Endothelial cell of umbilical vein (primary cell): ENCODE measurements at regions not wholly inside any gene's neighbourhood (a gene's known extent, or its start where the extent isn't known, plus 50 kb on each side); places are given as distances from the start of the nearest gene placed in this dataset.

Experiments used
- BruUV-seq: library from RNA; stranded (reverse); fragments of 400-500 nt; replicated peaks from 2 replicates; lab custom pipeline; 2021; lab: Mats Ljungman, UMichigan
- CTCF ChIA-PET: fragments of 300-600, 350-600 bp; sonication (Branson Sonifier 250); formaldehyde crosslinking; loops from one replicate; lab custom pipeline; 2021; ENCODE audit warnings: antibody characterized with exemption, inconsistent platforms; lab: Charles Lee
- POLR2A ChIA-PET: fragments of 300-600, 350-600 bp; sonication (Branson Sonifier 250); formaldehyde crosslinking; loops from one replicate; lab custom pipeline; 2021; ENCODE audit warnings: antibody characterized with exemption, inconsistent platforms; lab: Charles Lee
- DNase-seq: peaks from one replicate; pipeline ENCODE4 v3.0.0-alpha.2; 2011; ENCODE audit warnings: low read depth, low spot score
- FAIRE-seq: peaks from 2 replicates; lab custom pipeline; 2011; peaks lifted over from hg19 to GRCh38; lab: Jason Lieb, UNC
- H2AFZ ChIP-seq: 2 replicates; pipeline ENCODE4 v1.6.0; 2012; ENCODE audit warnings: low read depth, low read length, control low read depth, inconsistent platforms
- H3K27ac ChIP-seq: 2 replicates; pipeline ENCODE4 v1.5.1; 2011; ENCODE audit warnings: low read depth, mild to moderate bottlenecking, control low read depth, low read length, moderate library complexity; ENCODE audit not compliant: insufficient read depth
- H3K27me3 ChIP-seq, 2 experiments: 2 replicates each; pipeline versions ENCODE4 v1.6.0 to v1.6.1; 2011; ENCODE audit warnings: low read length in 2 of 2, mixed read lengths in 1 of 2; ENCODE audit not compliant: control insufficient read depth in 2 of 2, insufficient read depth in 2 of 2
- H3K36me3 ChIP-seq, 2 experiments: 2 replicates in 1 of 2; 3 replicates in 1 of 2; pipeline ENCODE4 v1.5.1; 2011; ENCODE audit warnings: low read length in 2 of 2, mild to moderate bottlenecking in 1 of 2, moderate library complexity in 1 of 2; ENCODE audit not compliant: control insufficient read depth in 2 of 2, insufficient read depth in 2 of 2; ENCODE audit errors: extremely low read depth in 1 of 2
- H3K4me1 ChIP-seq: 3 replicates; pipeline ENCODE4 v1.5.1; 2011; ENCODE audit warnings: mild to moderate bottlenecking, low read length; ENCODE audit not compliant: control insufficient read depth, insufficient read depth; ENCODE audit errors: extremely low read depth
- H3K4me2 ChIP-seq: 2 replicates; pipeline ENCODE4 v1.6.1; 2011; ENCODE audit warnings: low read length, control low read depth, mixed read lengths; ENCODE audit not compliant: insufficient read depth
- H3K4me3 ChIP-seq, 3 experiments: fragments of 200-600 bp in 1 of 3; sonication (generic), shearing (Covaris generic) in 1 of 3; replicated peaks in 1 of 3; 2 replicates each; pipeline ENCODE4 v1.5.1; 2011 to 2016; ENCODE audit warnings: control low read depth in 3 of 3, low read length in 3 of 3, mild to moderate bottlenecking in 2 of 3, inconsistent platforms in 1 of 3, low read depth in 1 of 3, moderate library complexity in 1 of 3; ENCODE audit not compliant: insufficient read depth in 1 of 3
- H3K79me2 ChIP-seq: 2 replicates; pipeline ENCODE4 v1.6.0; 2012; ENCODE audit warnings: low read length, inconsistent platforms; ENCODE audit not compliant: control insufficient read depth, insufficient read depth
- H3K9ac ChIP-seq: replicated peaks from 2 replicates; pipeline ENCODE3; 2011; ENCODE audit warnings: low read length, control low read depth; ENCODE audit not compliant: insufficient read depth; ENCODE audit errors: extremely low read depth
- H3K9me1 ChIP-seq: replicated peaks from 3 replicates; pipeline ENCODE4 v1.6.0; 2011; ENCODE audit warnings: mild to moderate bottlenecking, low read length; ENCODE audit not compliant: control insufficient read depth, insufficient read depth; ENCODE audit errors: extremely low read depth
- H3K9me3 ChIP-seq: replicated peaks from 2 replicates; pipeline ENCODE4 v1.5.1; 2012; ENCODE audit warnings: low read length, inconsistent platforms; ENCODE audit not compliant: control insufficient read depth, insufficient read depth
- H4K20me1 ChIP-seq: replicated peaks from 2 replicates; pipeline ENCODE3; 2011; ENCODE audit warnings: mild to moderate bottlenecking, low read length; ENCODE audit not compliant: control insufficient read depth, insufficient read depth; ENCODE audit errors: extremely low read depth
- EZH2 ChIP-seq: IDR thresholded peaks from 2 replicates; pipeline ENCODE4 v1.6.1; 2012; ENCODE audit warnings: borderline replicate concordance, low read depth, mild to moderate bottlenecking, moderate library complexity, low read length, inconsistent platforms; ENCODE audit not compliant: severe bottlenecking
- FOS ChIP-seq: IDR thresholded peaks from 2 replicates; pipeline ENCODE4 v1.6.1; 2011; ENCODE audit warnings: mild to moderate bottlenecking, low read length, moderate library complexity, borderline replicate concordance; ENCODE audit not compliant: insufficient read depth
- GATA2 ChIP-seq: IDR thresholded peaks from 2 replicates; pipeline ENCODE4 v1.7.0; 2011; ENCODE audit warnings: low read depth, mild to moderate bottlenecking, moderate library complexity, mixed read lengths, low read length; ENCODE audit not compliant: insufficient read length, insufficient read depth
- JUN ChIP-seq: IDR thresholded peaks from 2 replicates; pipeline ENCODE4 v1.6.1; 2011; ENCODE audit warnings: borderline replicate concordance, low read depth; ENCODE audit not compliant: insufficient read length, insufficient read depth
- MYC ChIP-seq: IDR thresholded peaks from one replicate; pipeline ENCODE4 v1.6.1; 2011; ENCODE audit warnings: mild to moderate bottlenecking, low read depth, low read length
- POLR2A ChIP-seq: IDR thresholded peaks from 2 replicates; pipeline ENCODE4 v1.6.1; 2012; ENCODE audit warnings: low read depth, mild to moderate bottlenecking, control low read depth, low read length
- POLR2AphosphoS5 ChIP-seq: IDR thresholded peaks from 2 replicates; pipeline ENCODE4 v1.6.1; 2012; ENCODE audit warnings: low read depth, mild to moderate bottlenecking, control low read depth, low read length, moderate library complexity; ENCODE audit not compliant: insufficient read depth
- dilution Hi-C: fragments of 300-500 bp; cut with MboI; formaldehyde crosslinking; loops from one replicate; pipeline ENCODE4 v1.15.0; 2019; ENCODE audit warnings: low sequenced_read_pairs; ENCODE audit not compliant: extremely low pct_ligation_motif_present
- intact Hi-C: fragments of 100-400 bp; cut with micrococcal nuclease; formaldehyde crosslinking; loops from one replicate; pipeline ENCODE4 v1.10.0; 2022
- TF ChIP-seq, protein P1 (sequence below): IDR thresholded peaks from 2 replicates; pipeline ENCODE4 v1.6.1; 2011; ENCODE audit not compliant: insufficient read depth, insufficient read length
- TF ChIP-seq, protein P2 (sequence below), 2 donors: IDR thresholded peaks; 1 replicate in 1 of 2; 2 replicates in 1 of 2; pipeline ENCODE4 v1.5.1; 2011; ENCODE audit warnings: low read length in 2 of 2, mild to moderate bottlenecking in 2 of 2, moderate library complexity in 2 of 2, control low read depth in 1 of 2, inconsistent platforms in 1 of 2, low read depth in 1 of 2; ENCODE audit not compliant: insufficient read depth in 1 of 2; ENCODE audit errors: extremely low read depth in 1 of 2

DNA sequence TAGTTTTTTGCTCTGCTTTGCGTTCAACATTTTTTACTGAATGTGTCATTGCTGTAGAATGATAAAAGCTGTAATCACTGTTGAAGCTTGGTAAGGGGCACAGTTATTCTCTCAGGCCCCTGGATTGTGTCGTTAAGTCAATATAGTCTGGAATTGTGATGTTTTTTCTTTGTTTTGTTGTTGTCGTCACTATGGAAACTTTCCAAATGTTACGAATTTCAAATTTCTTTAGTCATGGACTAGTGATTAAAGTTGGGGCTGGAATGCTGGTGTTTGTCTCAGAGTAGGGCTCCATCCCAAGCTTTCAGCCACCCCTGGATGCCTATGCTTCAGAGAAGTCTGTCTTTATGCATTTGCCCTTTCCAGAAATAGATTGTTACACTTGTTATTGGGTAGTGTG, 287.2 kb downstream of the CDH19 start:
- Histone ChIP-seq H3K79me2 (no peaks in the 10 kb centered on the region), H3K9me3 (no peaks in the 10 kb centered on the region), H3K9me1 (no peaks in the 10 kb centered on the region), H4K20me1 (no peaks in the 10 kb centered on the region), H3K9ac (no peak overlapping the region), H3K27ac (no peak overlapping the region), H3K4me1 (no peaks in the 10 kb centered on the region), H3K36me3 (no peaks in the 10 kb centered on the region), H3K4me3 (no peak overlapping the region), H3K27me3 (no peaks in the 10 kb centered on the region), H2AFZ (no peak overlapping the region), H3K4me2 (no peak overlapping the region)
- no TSS peak for BruUV-seq
- FAIRE-seq: no peak
- no peak for DNase-seq
- POLR2A ChIA-PET: no interaction called here
- intact Hi-C loops (no loop called here), dilution Hi-C loops (no loop called here)
- TF ChIP-seq EZH2 (no peak), GATA2 (no peak), MYC (no peak), JUN (no peak), POLR2AphosphoS5 (no peak), FOS (no peak), POLR2A (no peak)
- TF ChIP-seq, protein P1, sequence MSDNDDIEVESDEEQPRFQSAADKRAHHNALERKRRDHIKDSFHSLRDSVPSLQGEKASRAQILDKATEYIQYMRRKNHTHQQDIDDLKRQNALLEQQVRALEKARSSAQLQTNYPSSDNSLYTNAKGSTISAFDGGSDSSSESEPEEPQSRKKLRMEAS: no peak
- TF ChIP-seq, protein P2, sequence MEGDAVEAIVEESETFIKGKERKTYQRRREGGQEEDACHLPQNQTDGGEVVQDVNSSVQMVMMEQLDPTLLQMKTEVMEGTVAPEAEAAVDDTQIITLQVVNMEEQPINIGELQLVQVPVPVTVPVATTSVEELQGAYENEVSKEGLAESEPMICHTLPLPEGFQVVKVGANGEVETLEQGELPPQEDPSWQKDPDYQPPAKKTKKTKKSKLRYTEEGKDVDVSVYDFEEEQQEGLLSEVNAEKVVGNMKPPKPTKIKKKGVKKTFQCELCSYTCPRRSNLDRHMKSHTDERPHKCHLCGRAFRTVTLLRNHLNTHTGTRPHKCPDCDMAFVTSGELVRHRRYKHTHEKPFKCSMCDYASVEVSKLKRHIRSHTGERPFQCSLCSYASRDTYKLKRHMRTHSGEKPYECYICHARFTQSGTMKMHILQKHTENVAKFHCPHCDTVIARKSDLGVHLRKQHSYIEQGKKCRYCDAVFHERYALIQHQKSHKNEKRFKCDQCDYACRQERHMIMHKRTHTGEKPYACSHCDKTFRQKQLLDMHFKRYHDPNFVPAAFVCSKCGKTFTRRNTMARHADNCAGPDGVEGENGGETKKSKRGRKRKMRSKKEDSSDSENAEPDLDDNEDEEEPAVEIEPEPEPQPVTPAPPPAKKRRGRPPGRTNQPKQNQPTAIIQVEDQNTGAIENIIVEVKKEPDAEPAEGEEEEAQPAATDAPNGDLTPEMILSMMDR (IDR thresholded peaks at IDR 0.05; ENCODE audit: extremely low read depth in 1 of 2, insufficient read depth in 1 of 2, low read depth in 1 of 2, low read length in 2 of 2): no peak
- CTCF ChIA-PET: no interaction called here
